Inferior parietal cortex (tissue), 1 donor: ENCODE measurements at regions not wholly inside any gene's neighbourhood (a gene's known extent, or its start where the extent isn't known, plus 50 kb on each side); places are given as distances from the start of the nearest gene placed in this dataset.

Experiments used
- DNase-seq: peaks from one replicate; pipeline ENCODE4 v3.0.0-alpha.2; 2016; ENCODE audit errors: extremely low spot score

DNA sequence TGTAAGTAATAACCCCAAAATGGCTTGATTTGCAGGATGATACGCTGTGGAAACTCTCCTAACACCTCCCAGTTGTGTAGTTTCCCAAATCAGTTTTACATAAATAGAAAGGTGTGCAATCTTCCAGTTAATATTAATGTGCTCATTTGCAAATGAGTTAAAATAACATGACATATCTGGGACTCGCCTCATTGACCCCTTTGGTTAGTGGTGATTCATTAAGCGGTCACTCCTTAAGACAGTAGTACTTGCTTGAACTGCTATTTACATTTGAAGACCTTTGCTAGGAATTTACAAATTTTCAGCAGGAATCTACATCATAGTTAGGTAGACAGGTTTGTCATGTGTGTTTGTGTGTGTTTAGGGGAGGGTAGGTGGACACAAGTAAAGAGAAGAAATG, 1367.7 kb upstream of the CELF4 start:
- no peak for DNase-seq

DNA sequence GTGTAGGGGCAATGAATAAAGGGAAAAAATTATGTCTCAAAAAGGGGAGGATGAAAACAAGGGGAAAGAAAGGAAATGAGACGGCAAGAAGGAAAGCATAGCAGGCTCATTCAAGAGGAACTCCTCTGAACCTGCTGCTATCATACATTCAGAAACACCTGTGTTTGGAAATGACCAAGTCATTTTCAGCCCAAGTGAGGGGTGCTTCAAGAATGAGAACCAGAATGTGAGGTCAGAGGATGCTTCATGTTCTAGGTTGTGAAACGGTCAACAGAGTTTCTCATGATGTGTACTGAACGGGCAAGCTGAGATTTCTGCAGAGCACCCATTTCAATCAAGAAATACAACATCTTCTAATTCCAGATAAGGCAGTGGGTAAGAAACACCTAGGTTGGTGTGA, 1367.2 kb upstream of the CELF4 start:
- DNase-seq, result no peak

DNA sequence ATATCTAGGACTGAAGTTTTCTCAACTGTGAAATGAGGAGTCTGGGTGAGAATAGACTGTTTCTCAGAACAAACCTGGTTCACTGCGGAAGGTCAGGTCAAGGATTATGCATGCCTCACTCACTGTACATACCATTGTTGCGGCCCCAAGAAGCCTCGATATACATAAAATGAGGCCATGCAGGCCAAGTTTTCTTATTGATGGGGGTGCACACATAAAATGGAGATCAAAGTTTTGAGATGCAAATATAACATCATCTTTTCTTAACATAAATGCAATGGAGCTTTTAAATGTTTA, 1366.1 kb upstream of the CELF4 start:
- no peak for DNase-seq

DNA sequence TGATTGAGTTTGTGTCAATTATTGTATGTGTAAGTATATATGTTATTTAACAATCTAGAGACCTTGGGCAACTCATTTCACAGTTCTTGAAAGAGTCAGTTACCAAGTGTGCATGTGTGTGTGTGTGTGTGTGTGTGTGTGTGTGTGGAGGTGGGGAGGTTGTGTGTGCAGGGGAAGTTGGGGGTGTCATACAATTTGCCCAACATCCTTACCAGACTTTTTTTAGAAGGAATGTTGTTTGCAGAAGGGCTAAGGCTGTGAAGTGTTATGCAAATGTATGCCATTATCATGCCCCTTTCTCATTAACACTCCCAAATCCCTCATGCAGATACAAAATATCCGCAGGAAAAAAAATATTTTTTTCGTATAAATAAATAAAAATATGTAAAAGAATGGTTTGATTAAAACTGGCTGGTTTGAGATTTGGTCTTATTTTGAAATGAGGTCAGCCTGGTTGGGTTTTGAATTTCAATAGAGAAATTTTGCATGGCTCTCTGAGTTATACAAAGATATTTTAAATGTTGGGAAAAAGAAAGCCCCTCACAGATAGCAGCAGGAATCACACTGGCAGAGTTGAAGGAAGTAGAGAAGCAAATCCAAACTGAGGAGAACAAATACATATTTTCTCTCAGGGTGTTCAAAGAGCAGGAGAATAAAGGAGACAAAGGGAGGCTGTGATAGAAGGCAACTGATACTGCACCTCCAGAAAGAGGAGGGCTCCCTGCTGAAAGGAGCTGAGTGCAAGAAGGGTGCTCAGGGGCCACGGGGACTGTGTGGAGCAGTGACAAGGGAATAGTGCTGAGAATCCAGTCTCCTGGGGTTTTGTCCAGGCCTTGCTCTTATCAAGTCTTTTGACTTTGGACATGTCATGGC, 1365.5 kb upstream of the CELF4 start:
- DNase-seq, result no peak

DNA sequence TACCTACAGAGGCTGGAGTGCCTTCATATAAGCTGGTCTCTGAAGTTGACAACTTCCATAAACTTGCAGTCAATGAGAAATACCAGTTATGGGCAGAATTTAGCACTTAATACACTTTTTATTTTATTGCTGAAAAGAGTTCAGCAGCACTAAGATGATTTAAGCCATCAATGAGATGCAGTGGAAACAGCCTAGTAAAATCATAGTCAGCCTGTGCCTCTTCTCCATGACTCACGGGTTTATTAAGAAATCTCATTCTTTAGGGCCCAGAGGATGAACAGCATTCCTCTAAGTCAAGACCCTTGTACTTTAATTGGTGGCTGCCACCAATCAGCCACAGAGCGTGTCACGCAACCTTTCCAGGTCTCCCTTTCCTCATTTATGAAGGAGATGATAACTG, 1357.9 kb upstream of the CELF4 start:
- no peak for DNase-seq

DNA sequence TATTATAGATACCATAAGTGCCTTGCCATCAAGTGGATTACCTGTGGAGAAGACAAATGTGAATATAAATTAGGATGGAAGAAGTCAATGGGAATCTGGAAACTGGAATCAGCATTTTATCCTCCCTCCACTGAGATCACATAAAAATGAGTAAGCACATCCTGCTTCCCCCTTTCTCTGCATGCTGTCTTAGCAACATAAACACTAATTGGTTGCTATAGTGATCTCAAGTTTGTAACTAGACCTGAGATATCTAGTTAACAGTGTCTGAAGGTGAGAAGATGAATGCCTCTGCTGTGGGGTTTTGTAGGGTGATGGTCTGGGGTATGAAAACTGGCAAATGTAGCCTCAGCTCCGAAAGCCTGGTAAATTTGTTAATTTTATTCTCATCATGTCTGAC, 1357.5 kb upstream of the CELF4 start:
- no peak for DNase-seq

DNA sequence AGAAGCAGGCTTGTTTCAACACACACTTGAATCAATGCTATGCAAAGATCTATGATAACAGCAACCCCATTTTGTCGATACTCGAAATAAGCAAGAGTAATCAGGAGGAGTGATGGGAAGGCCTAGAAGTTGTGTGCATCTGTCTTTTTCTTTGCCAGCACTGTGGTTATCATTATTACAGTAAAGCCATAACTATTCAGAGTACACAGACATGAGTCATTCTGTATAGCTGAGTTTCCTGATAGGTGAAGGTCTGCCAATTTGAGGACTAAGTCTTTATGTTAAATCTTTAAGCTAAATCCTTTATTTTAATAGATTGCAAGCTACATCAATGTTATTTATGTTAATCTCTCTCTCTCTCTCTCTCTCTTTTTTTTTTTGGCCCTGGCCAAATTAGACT, 1344.4 kb upstream of the CELF4 start:
- no peak for DNase-seq

DNA sequence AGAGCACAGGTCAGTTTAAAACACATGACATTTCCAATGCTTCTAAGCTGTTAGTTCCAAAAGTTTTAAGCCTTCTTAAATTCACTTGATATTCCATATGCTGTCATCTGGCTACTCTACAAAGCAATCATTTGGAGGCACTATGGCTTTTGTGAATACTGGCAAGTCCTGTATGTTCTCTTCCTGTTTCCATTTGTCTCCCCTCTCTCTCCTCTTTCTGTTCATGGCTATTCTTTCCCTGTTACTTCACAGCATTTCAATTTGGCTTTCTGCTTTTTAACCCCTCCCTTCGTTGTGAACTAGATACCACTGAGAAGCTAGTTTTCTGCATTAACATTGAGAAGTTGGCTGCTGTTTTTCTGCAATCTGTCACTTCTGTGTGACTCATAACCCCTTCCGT, 1337.2 kb upstream of the CELF4 start:
- no peak for DNase-seq

DNA sequence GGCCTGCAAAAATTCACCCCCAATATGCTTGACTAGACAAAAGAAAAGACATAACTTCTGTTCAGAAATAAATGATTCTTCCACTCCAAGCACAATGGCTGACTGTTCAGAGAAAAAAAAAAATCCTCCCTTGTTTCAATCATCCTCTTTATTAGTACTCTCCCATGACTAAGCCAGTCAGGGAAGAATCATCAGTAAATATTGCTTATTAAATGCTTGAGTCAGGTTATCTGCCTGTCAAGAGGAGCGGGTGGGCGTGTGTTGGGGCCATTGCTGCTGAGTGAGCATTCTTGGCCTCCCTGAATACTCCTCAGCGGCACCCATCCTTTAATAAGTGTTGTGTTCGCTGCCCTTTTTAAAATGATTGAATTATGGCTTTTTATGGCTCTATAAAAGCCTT, 1334.8 kb upstream of the CELF4 start:
- no peak for DNase-seq

DNA sequence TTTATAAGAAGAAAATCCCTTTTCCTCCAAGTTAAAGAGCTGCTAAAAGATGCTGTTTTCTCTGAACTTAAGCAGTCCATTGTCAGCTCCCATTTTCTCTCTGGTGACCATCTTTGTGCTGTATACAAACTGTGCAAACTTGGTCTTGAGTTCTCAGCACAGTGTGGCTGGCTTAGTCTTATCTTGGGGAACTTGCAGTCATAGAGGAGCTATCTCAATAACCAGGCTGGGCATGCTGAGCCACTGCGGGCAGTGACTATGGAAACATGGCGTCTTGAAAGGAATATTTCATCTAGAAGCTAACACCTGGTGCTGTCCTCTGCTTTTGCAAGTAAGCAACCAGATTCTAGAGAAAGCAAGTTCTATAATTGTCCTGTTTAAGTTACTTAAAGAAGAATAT, 1334.4 kb upstream of the CELF4 start:
- DNase-seq, result no peak

DNA sequence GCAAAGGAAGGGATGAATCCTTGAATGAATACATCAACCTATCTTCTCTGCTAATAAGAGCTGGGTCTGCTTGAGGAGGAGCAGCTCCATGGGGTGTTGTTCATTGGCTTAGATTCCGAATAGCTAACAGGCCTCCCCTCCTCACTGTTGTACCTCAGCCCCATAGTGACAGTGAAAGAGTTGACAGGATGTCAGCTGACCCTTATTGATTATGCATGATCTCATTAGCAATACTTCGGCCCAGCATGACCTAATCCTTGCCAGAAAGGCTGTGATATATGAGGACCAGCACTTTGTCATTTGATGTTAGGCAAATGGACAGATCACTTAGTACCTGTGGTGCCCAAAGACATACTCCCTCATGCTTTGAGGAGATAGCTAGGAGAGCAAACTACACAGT, 1333.7 kb upstream of the CELF4 start:
- no peak for DNase-seq

DNA sequence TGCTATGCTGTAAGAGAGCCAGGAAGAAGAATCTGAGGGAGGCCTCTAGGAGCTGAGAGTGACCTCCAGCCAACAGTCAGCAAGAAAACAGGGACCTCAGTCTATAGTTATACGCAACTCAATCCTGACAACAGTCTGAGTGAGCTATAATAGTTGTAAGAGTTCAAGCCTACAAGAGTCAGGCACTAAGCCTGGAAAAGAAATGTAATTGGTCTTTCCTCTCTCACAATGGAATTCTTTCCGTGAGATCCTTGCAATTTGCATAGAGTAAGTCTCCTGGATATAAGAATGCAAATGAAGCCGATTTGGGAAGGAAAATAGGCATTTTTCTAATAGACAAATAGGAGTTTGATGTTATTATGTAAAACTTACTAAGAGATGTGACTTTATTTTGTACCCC, 1332.6 kb upstream of the CELF4 start:
- DNase-seq, result no peak

DNA sequence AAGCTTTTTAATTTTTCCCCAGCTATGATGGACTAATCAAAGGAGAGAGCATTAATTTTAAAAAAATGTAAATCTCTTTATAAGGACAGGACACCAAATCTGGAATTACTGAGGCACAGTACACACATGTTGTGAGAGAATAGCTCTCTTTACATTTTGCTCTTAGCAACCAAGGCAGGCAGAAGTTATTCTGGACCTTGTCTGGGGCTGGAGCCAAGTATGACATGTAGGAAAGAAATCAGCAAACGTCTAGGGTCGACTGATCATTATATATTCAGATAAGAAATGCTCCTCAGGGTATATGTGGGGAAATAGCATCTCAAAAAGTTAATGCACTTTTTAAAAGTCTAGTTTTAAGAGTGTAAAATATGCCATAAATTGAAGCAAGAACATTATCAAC, 1330.0 kb upstream of the CELF4 start:
- DNase-seq, result no peak

DNA sequence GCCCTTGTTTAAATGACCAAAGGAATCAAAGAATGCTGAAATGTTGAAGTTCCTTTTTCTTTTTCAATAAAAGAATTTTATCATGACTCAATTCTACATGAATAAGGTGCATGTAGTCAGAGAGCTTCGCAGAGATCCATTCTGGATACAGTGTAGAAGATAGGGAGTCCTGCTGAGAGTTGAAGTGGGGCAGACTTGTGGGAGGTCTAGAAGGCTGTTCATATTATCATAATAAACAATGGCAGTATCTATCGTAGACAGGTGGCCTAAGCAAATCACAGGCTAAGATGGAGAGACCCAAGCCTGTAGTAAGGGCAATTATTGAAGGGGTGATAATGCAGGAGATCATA, 1322.0 kb upstream of the CELF4 start:
- DNase-seq, result no peak

DNA sequence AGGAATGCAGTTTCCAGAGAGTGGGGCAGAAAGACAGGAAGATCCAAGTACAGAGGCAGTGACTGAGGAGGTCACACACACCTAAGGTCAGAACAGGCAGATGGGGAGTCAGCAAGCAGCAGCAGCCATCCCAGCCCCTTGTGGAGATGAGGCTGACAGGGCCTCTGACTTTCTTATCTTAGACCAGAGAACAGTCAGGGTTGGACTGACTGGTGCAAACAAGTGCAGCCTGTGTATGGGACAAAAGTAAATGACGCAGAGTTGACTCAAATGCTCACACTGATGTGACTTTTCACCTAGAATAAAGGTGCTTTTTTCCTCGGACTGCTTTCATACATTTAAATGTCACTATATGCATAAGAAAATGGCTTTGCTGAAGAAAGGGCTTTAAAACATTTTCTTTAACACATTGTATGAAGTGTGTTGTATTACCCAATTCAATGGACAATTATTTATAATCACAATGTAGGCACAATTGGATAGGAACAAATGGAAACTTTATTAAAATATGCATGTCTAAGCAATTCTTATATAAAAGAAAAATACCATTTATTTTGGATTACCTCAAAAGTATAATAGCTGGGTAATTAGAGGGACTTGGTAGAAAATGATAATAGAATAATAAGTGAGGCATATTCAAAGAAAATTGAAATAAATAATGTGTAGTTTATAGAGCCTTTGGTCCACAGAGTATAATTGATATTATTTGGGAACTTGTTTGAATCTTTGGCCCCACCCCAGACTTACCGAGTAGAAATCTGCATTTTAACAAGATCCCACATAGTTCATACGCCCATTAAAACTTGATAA, 1321.5 kb upstream of the CELF4 start:
- DNase-seq, result no peak

DNA sequence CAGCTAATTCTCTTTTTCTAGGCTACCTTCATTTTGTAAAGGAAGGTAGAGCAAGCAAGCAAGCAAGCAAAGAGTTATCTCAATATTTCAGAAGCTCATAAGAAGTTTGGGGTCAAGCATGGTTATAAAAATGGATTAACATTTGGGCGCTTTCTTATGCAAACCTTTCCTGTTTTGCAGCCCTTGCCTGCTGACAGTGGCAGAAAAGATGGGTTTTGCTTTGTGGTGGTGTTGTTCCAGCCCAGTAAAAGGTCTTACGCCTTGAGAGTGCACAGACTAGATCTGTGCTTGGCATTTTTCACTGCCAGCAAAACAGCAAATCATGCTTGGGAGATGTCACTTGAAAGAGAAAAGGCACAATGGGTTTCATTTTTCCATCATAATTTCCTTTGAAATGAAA, 1320.6 kb upstream of the CELF4 start:
- no peak for DNase-seq

DNA sequence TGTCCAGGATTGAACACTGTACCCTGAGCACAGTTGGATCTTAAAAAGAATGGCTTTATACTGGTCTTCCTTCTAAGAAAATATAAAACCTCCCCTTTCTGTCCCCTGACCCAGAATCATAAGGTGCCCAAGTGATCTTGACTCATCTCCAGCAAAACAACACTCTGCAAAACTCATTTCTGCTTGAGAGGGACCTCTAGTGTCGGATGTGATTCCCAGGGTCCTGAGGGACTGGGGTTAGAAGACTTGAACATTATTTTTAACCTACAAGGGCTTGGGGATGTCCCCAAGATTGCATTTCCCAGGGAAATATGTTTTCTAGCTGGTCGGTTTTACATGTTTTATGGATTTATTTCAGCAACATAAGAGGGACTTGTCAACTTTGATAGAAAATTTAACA, 1318.5 kb upstream of the CELF4 start:
- no peak for DNase-seq

DNA sequence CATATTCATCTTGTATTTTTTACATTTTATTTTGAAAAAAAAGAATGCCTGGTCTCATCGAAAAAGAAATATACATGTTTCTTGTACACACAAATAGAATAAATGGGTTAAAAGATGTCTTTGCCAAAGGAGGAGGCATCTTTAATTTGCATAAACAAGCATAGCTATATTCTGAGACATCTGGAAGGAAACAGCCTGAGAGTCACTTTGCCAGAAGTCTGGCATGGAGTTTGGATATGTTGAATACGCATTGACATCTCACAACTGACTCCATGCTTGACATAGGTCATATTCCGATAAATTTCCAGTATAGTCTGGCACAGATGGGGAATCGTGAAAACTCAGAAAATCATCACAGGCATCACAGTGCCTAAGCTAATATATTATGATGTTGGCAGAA, 1317.5 kb upstream of the CELF4 start:
- DNase-seq, result no peak

DNA sequence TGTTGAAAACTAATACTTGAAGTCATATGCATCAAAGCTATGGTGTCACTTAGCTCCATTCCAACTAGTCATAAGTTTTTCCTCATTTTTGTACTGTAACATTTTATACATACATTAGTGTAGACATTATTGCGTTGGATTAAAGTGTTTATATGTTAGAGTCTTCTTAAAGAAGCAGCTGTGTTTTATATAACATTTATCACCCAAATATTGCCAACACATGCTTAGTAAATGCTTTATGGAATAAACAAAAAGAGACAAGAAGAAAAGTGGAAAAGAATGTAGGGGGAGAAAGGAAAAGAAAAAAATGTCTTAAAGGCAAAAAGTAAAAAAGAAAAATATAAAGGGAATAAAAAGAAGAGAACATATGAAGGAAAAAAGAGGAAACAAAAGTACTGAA, 1314.3 kb upstream of the CELF4 start:
- no peak for DNase-seq

DNA sequence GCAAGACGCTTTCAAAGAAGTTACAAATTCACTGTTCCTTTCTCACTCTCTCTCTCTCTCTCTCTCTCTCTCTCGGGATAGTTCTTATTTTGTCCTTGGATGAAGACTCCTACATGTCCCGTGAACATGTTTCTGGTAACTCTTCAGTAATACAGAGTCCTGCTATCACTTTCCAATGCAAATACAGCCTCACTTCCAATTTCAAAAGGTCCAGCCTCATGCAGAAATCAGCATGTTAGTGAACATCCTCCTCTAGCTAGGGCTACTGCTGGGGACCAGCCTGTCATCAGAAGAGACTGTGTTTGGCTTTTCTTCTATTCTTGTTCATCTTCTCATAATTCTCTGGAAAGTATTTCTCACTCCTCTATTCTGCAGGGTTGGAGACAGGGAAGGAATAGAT, 1306.7 kb upstream of the CELF4 start:
- DNase-seq, result no peak

DNA sequence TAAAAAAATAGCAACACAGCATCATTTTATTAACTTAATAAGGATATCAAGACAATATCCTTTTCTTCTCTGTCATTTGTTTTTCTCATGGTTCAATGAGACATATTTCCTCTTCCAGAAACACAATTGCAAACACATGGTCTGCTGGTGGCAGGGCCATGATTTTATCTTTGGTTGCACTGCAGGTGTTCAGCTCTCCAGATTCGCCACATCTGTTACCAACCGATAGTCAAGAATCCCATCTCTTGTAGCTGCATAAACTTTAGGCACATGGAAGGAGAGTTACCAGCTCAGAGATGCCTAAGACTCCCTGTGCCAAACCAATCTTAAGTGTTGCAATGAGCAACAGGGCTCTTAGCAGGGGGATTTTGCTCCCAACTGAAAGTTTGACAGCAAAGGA, 1303.2 kb upstream of the CELF4 start:
- DNase-seq, result no peak

DNA sequence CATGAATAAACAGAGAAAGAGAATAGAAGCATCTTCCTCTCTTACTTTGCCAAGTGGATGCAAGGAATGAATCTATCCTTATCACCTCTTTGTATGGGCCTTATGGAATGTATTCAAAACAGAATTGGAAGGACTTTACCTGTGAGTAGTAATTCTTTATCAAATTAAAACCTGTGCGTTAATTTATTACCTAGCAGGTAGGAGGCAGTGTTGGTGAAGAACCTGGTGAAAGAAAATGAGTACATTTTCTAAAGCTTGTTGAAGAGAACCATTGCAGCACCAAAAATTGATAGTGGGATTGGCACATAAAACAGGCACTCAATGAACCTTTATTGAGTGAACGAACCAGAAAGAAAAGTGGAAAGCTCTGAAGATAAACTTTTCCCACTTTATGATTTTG, 1302.1 kb upstream of the CELF4 start:
- no peak for DNase-seq

DNA sequence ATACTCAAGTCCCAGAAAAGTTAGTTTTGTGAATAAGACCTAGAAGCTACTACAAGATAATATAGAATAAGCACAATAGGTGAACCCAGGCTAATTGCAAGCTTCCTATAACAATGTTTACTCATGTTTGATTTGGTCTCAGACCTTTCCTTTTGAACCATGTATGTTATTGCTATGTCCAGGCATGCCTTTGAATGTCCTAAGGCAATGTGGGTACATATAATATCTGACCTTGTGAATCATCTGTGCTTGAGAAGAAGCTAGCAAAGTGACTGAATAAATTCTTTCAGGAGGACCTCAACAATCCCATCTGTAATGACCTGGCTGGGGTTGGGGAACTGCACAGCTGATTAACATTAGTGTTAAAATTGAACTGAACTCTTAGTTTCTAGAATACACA, 1285.9 kb upstream of the CELF4 start:
- DNase-seq, result no peak

DNA sequence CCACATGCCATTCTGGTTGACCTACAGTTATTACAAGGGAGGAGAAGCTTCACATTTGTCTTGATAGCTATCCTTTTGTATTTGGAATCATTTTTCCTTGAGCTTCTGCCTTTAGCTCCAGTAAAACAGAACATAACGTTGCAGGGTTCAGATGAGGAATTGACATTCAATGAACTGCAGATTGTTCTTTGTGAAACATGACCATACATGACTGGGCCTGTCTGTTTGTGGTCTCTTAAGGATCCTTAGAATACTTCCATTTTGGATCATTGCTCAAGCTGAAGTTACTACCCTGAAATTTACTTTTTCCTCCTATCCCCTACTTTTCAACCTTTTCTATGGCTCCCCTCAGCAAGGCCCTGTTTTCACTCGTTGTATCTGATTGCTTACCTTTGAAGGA, 1281.7 kb upstream of the CELF4 start:
- DNase-seq, result no peak
